ENCODE measurements at regions not wholly inside any gene's neighbourhood (a gene's known extent, or its start where the extent isn't known, plus 50 kb on each side); places are given as distances from the start of the nearest gene placed in this dataset.

- no peak for DNase-seq
- Histone ChIP-seq H3K27me3 (ENCODE audit: insufficient read depth, low read length, poor library complexity) (no peaks in the 10 kb centered on the region), H2AFZ (ENCODE audit: low read depth, low read length) (no peak overlapping the region), H3K4me3 (ENCODE audit: low read depth in 1 of 2, low read length in 2 of 2) (no peak overlapping the region), H3K9ac (ENCODE audit: low read depth, low read length) (no peak overlapping the region), H4K20me1 (ENCODE audit: insufficient read depth, low read length) (no peaks in the 10 kb centered on the region), H3K4me1 (ENCODE audit: insufficient read depth, low read length) (no peaks in the 10 kb centered on the region), H3K9me3 (ENCODE audit: insufficient read depth, low read length, severe bottlenecking) (no peaks in the 10 kb centered on the region), H3K79me2 (ENCODE audit: insufficient read depth, low read length) (no peaks in the 10 kb centered on the region), H3K4me2 (ENCODE audit: insufficient read depth, low read length) (no peak overlapping the region), H3K27ac (ENCODE audit: low read length) (no peak overlapping the region), H3K36me3 (ENCODE audit: insufficient read depth, low read length) (no peaks in the 10 kb centered on the region)
- no peak for TF ChIP-seq EZH2 (IDR thresholded peaks at IDR 0.05; ENCODE audit: borderline replicate concordance, low read depth, low read length, severe bottlenecking)
- no peak for TF ChIP-seq CTCF (IDR thresholded peaks at IDR 0.05; ENCODE audit: borderline replicate concordance, extremely low read depth, low read length, poor library complexity, severe bottlenecking)
- ATAC-seq (ENCODE audit: insufficient read depth, low read depth), result no peak
Measured at GRCh38 chr7:34558022-34558421, 100.0 kb upstream of the NPSR1 start.

- ATAC-seq (ENCODE audit: insufficient read depth, low read depth) (no peak), DNase-seq (no peak)
- H2AFZ ChIP-seq (ENCODE audit: low read depth, low read length), result no peak overlapping the region
- H3K4me2 ChIP-seq (ENCODE audit: insufficient read depth, low read length), result no peak overlapping the region
- H3K4me1 ChIP-seq (ENCODE audit: insufficient read depth, low read length), result no peaks in the 10 kb centered on the region
- no peaks in the 10 kb centered on the region for H4K20me1 ChIP-seq (ENCODE audit: insufficient read depth, low read length)
- H3K9me3 ChIP-seq (ENCODE audit: insufficient read depth, low read length, severe bottlenecking), result no peaks in the 10 kb centered on the region
- H3K27me3 ChIP-seq (ENCODE audit: insufficient read depth, low read length, poor library complexity), result no peaks in the 10 kb centered on the region
- no peak overlapping the region for H3K27ac ChIP-seq (ENCODE audit: low read length)
- no peak overlapping the region for H3K9ac ChIP-seq (ENCODE audit: low read depth, low read length)
- no peaks in the 10 kb centered on the region for H3K79me2 ChIP-seq (ENCODE audit: insufficient read depth, low read length)
- no peaks in the 10 kb centered on the region for H3K36me3 ChIP-seq (ENCODE audit: insufficient read depth, low read length)
- no peak overlapping the region for H3K4me3 ChIP-seq (ENCODE audit: low read depth in 1 of 2, low read length in 2 of 2)
- no peak for TF ChIP-seq CTCF (IDR thresholded peaks at IDR 0.05; ENCODE audit: borderline replicate concordance, extremely low read depth, low read length, poor library complexity, severe bottlenecking)
- TF ChIP-seq EZH2 (IDR thresholded peaks at IDR 0.05; ENCODE audit: borderline replicate concordance, low read depth, low read length, severe bottlenecking), result no peak
Measured at GRCh38 chr7:34564091-34564490, 93.9 kb upstream of the NPSR1 start.

- DNase-seq (no peak), ATAC-seq (ENCODE audit: insufficient read depth, low read depth) (no peak)
- Histone ChIP-seq H3K79me2 (ENCODE audit: insufficient read depth, low read length) (no peaks in the 10 kb centered on the region), H3K4me1 (ENCODE audit: insufficient read depth, low read length) (no peaks in the 10 kb centered on the region), H3K9me3 (ENCODE audit: insufficient read depth, low read length, severe bottlenecking) (no peaks in the 10 kb centered on the region), H2AFZ (ENCODE audit: low read depth, low read length) (no peak overlapping the region), H3K27ac (ENCODE audit: low read length) (no peak overlapping the region), H3K4me2 (ENCODE audit: insufficient read depth, low read length) (no peak overlapping the region), H3K27me3 (ENCODE audit: insufficient read depth, low read length, poor library complexity) (no peaks in the 10 kb centered on the region), H3K36me3 (ENCODE audit: insufficient read depth, low read length) (no peaks in the 10 kb centered on the region), H4K20me1 (ENCODE audit: insufficient read depth, low read length) (no peaks in the 10 kb centered on the region), H3K4me3 (ENCODE audit: low read depth in 1 of 2, low read length in 2 of 2) (no peak overlapping the region), H3K9ac (ENCODE audit: low read depth, low read length) (no peak overlapping the region)
- TF ChIP-seq EZH2 (IDR thresholded peaks at IDR 0.05; ENCODE audit: borderline replicate concordance, low read depth, low read length, severe bottlenecking), result no peak
- no peak for TF ChIP-seq CTCF (IDR thresholded peaks at IDR 0.05; ENCODE audit: borderline replicate concordance, extremely low read depth, low read length, poor library complexity, severe bottlenecking)
Measured at GRCh38 chr7:34567906-34568305, 90.1 kb upstream of the NPSR1 start.

Data from DND-41 (cell line).